Subcutaneous abdominal adipose tissue (tissue), 5 donors: ENCODE measurements at regions not wholly inside any gene's neighbourhood (a gene's known extent, or its start where the extent isn't known, plus 50 kb on each side); places are given as distances from the start of the nearest gene placed in this dataset.

Experiments
- H3K27ac ChIP-seq: one replicate; pipeline ENCODE4 v1.7.0; 2013; ENCODE audit warnings: low read depth, mild to moderate bottlenecking, inconsistent platforms, low read length, moderate library complexity
- H3K27me3 ChIP-seq, 5 donors: one replicate each; pipeline ENCODE4 v1.7.0; 2013; ENCODE audit warnings: low read length in 5 of 5, inconsistent platforms in 1 of 5; ENCODE audit not compliant: control insufficient read depth in 5 of 5, insufficient read depth in 4 of 5
- H3K36me3 ChIP-seq, 5 donors: one replicate each; pipeline ENCODE4 v1.7.0; 2013; ENCODE audit warnings: low read length in 5 of 5; ENCODE audit not compliant: control insufficient read depth in 5 of 5, insufficient read depth in 5 of 5
- H3K4me1 ChIP-seq, 5 donors: one replicate each; pipeline ENCODE4 v1.7.0; 2013; ENCODE audit warnings: low read length in 5 of 5, mild to moderate bottlenecking in 3 of 5, moderate library complexity in 1 of 5; ENCODE audit not compliant: control insufficient read depth in 5 of 5, insufficient read depth in 5 of 5
- H3K4me3 ChIP-seq, 5 donors: one replicate each; pipeline ENCODE4 v1.7.0; 2013; ENCODE audit warnings: low read length in 5 of 5, low read depth in 1 of 5
- H3K9ac ChIP-seq, 5 donors: one replicate each; pipeline ENCODE4 v1.7.0; 2013; ENCODE audit warnings: low read length in 5 of 5, mild to moderate bottlenecking in 4 of 5, moderate library complexity in 3 of 5
- H3K9me3 ChIP-seq, 5 donors: one replicate each; pipeline ENCODE4 v1.7.0; 2013; ENCODE audit warnings: low read length in 5 of 5; ENCODE audit not compliant: control insufficient read depth in 5 of 5
- donor health status: healthy.
- donor health status: healthy.
- donor health status: healthy.
- donor health status: healthy.
- donor health status: healthy.

DNA sequence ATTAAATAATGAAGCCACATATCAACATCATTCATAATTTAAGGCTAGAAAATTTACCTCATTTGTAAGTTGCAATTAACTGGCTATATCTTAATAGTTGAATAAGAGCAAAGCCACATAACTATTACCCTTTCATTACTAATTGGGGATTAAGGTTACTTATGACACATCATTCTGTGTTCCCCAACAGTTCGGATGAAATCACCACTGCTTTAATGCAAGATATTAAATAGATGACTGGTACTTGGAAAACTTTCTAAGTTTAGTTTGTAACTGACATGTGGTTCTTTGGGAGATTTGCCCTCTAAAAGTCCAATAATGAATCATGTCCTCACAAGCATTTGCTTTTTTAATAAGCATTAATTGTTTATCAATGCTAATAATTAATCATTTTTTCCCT lies 109.1 kb downstream of the MTERF1 start:
- Histone ChIP-seq H3K9me3 (peaks cover 0 to 6% (median 0%) of the 10 kb centered on the region in 5 donors), H3K9ac (no peak overlapping the region), H3K27ac (no peak overlapping the region), H3K4me3 (no peak overlapping the region), H3K27me3 (no peaks in the 10 kb centered on the region), H3K4me1 (peaks cover 0 to 4% (median 0%) of the 10 kb centered on the region in 5 donors), H3K36me3 (no peaks in the 10 kb centered on the region)

DNA sequence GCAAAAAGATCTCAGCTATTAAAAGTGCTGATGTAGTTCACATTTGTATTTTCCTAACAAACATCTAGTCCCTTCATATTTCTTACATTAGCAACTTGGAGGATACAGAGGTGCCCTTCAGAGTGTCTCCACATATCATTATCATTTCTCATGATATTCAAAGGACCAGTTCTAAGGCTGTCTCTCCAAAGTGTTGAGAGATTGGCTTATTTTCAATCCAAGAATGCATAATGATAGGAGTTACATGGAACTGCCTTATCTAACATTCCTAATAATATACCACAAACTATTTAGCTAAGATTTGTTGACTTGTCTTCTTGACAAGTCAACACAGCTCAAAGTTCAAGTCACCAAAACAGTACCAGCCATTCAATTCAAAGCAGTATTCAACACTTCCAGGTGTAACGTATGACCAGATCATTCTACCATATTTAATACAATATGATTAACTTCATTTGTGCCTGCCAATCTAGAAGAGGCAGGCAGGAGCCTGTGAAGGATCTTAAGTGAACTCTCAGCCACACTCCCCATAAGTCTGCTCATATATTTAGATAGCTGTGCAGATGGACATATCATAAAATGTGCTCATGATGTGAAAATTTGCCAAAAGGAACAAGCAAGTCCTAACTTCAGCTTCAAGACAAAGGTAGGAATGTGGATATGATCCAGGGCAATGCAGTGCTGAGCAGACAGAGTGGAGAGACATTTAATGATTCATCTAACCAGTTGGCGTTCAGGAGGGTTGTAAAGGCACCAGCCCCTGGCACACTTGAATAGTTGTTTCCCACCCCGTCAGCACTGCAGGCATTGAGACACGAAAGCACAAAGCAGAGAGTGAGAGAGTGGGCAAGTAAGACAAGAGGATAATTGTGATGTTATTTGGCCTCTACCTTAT lies 108.3 kb downstream of the MTERF1 start:
- Histone ChIP-seq H3K4me3 (no peak overlapping the region), H3K27ac (no peak overlapping the region), H3K9ac (no peak overlapping the region), H3K9me3 (peaks cover 0 to 6% (median 0%) of the 10 kb centered on the region in 5 donors), H3K4me1 (peaks cover 0 to 4% (median 0%) of the 10 kb centered on the region in 5 donors), H3K27me3 (no peaks in the 10 kb centered on the region), H3K36me3 (no peaks in the 10 kb centered on the region)

DNA sequence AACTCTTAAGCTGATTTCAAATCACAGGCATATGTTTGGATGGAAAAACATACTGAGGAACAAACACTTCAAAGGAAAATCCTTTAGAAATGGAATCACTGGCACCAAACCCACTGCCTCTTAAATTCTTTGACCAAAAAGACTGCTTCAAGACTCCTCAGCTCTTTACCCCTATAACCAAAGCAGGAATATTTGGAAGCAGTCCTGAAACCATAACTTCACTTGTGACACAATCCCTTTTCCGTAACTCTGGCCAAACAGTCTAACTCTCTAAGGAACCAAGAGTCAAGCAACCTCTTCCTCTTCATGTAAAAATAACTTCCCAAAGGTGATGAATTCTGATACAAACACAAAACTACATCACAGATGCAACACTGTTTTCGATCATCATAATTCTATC lies 104.3 kb downstream of the MTERF1 start:
- Histone ChIP-seq H3K27me3 (no peaks in the 10 kb centered on the region), H3K9me3 (peaks cover 0 to 6% (median 0%) of the 10 kb centered on the region in 5 donors), H3K36me3 (no peaks in the 10 kb centered on the region), H3K27ac (no peak overlapping the region), H3K4me3 (no peak overlapping the region), H3K4me1 (peaks cover 0 to 4% (median 0%) of the 10 kb centered on the region in 5 donors), H3K9ac (no peak overlapping the region)

GRCh38 chr7:91777522-91777921 lies 103.0 kb downstream of the MTERF1 start:
- Histone ChIP-seq H3K27ac (no peak overlapping the region), H3K9me3 (peaks cover 0 to 6% (median 0%) of the 10 kb centered on the region in 5 donors)

DNA sequence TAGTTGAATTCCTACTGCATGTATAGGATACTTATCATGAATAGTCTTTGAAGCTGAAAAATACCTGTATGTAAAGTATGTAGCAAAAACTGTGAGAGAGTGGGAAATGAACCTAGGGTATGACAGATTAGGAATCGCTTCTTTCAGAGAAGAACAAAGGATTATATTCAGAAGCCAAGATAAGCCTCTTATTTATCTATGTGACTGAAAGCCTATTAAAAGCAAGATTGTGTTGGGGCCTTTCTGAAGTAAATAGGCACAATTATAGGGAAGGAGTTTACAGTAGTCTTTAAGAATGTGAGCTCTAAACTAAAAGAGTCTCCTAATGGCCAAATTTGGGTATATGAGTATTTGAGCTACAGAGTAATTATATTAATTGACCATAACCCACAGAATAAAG lies 102.1 kb downstream of the MTERF1 start:
- Histone ChIP-seq H3K27me3 (no peaks in the 10 kb centered on the region), H3K36me3 (no peaks in the 10 kb centered on the region), H3K9ac (no peak overlapping the region), H3K4me1 (peaks cover 0 to 4% (median 0%) of the 10 kb centered on the region in 5 donors), H3K4me3 (no peak overlapping the region), H3K27ac (no peak overlapping the region), H3K9me3 (peaks cover 0 to 6% (median 0%) of the 10 kb centered on the region in 5 donors)

More at GRCh38 chr7:91777522-91777921, 103.0 kb downstream of the MTERF1 start:
- no peaks in the 10 kb centered on the region for H3K36me3 ChIP-seq
- H3K27me3 ChIP-seq: no peaks in the 10 kb centered on the region
- peaks cover 0 to 4% (median 0%) of the 10 kb centered on the region in 5 donors for H3K4me1 ChIP-seq
- H3K4me3 ChIP-seq: no peak overlapping the region
- no peak overlapping the region for H3K9ac ChIP-seq

DNA sequence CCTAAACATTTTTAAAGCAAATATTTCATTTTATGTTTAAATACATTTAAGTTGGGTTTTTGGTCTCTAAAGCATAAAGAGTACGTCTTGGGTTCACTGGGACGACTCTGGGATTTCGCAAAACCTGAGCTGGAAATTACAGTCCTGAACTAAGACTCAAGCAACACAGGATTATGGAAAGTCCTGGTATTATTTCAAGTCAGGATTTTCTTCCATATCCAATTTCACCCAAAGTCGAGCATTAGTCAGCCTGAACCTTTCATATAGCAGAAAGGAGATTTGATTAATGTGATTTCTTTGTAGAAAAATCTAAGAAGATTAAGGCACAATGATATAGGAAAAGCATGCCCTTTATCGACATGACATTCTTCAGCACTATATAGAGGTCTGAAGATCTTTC lies 100.0 kb downstream of the MTERF1 start:
- Histone ChIP-seq H3K9me3 (peaks cover 0 to 1% (median 0%) of the 10 kb centered on the region in 5 donors), H3K27me3 (no peaks in the 10 kb centered on the region), H3K9ac (no peak overlapping the region), H3K4me3 (no peak overlapping the region), H3K4me1 (peaks cover 0 to 4% (median 0%) of the 10 kb centered on the region in 5 donors), H3K36me3 (no peaks in the 10 kb centered on the region), H3K27ac (no peak overlapping the region)

DNA sequence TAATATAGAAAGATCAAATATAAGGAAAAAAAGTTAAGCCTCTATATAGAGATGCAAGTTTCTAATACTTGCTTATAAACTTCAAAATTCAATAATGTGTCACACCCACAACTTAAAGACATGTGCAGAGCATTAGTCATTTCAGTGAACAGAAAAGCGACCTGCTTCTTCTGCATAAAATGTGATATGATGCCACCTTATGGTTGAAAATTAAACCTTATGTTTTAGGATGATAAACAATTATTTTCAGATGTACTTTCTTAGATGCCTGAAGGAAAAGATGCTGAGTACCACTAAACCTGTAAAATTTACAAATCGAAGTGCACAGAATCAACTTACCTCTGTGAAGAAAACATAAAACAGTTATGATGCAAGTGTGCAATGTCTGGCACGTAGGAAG lies 96.0 kb downstream of the MTERF1 start:
- Histone ChIP-seq H3K4me1 (no peaks in the 10 kb centered on the region), H3K27ac (no peak overlapping the region), H3K9ac (no peak overlapping the region), H3K27me3 (no peaks in the 10 kb centered on the region), H3K9me3 (no peaks in the 10 kb centered on the region), H3K36me3 (no peaks in the 10 kb centered on the region), H3K4me3 (no peak overlapping the region)

- no peak overlapping the region for H3K9ac ChIP-seq
- H3K36me3 ChIP-seq: no peaks in the 10 kb centered on the region
- no peak overlapping the region for H3K4me3 ChIP-seq
- no peak overlapping the region for H3K27ac ChIP-seq
- no peaks in the 10 kb centered on the region for H3K4me1 ChIP-seq
- no peaks in the 10 kb centered on the region for H3K27me3 ChIP-seq
- peaks cover 0 to under 1% (median 0%) of the 10 kb centered on the region in 5 donors for H3K9me3 ChIP-seq
Measured at GRCh38 chr7:91787931-91788330, 92.6 kb downstream of the MTERF1 start.

DNA sequence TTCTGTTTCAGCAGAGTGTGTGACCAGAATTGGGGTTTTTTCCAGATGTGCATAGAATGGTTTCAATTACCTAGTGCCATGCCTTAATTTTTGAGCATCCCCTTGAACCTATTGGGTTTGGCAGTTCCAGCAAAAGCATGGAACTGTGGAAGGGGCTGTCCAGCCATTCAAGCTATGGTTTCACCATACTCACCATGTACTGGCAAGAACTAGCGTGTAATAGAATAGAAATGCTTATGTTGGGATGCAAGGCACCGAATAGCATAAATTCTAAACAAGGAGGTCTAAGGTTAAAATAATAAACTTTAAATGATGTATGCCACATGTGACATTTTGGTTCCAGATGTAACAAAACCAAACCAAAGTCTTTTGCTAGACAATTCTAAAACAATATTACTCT lies 91.4 kb downstream of the MTERF1 start:
- H3K9ac ChIP-seq: no peak overlapping the region
- H3K27me3 ChIP-seq: no peaks in the 10 kb centered on the region
- H3K36me3 ChIP-seq: no peaks in the 10 kb centered on the region
- H3K27ac ChIP-seq: no peak overlapping the region
- no peaks in the 10 kb centered on the region for H3K4me1 ChIP-seq
- H3K4me3 ChIP-seq: no peak overlapping the region
- peaks cover 0 to 4% (median 0%) of the 10 kb centered on the region in 5 donors for H3K9me3 ChIP-seq

DNA sequence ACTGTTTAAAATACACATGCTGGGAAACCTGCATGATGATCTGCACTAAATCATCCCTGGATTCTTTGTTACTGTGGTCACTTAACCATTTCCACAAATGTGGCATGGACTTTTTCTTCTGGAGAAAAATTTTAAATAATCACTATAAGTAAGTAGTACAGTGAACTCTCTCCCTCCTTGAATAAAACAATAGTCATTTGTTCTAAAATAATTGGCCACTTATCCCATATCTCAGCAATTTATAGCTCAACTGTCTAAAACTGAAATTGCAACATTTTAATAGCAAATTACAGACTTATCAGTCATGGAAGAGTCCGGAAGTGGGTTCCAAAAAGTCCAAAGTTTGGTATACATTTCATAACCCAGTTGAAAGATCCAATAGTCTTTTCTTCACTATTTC lies 90.9 kb downstream of the MTERF1 start:
- H3K9me3 ChIP-seq: peaks cover 0 to 4% (median 0%) of the 10 kb centered on the region in 5 donors
- H3K27ac ChIP-seq: no peak overlapping the region
- no peaks in the 10 kb centered on the region for H3K4me1 ChIP-seq
- H3K9ac ChIP-seq: no peak overlapping the region
- no peaks in the 10 kb centered on the region for H3K36me3 ChIP-seq
- H3K4me3 ChIP-seq: no peak overlapping the region
- no peaks in the 10 kb centered on the region for H3K27me3 ChIP-seq
